Stimulated activated CD4-positive, alpha-beta T cell treated with anti-CD3 and anti-CD28 coated beads, Interleukin-15, amount 100 ng/mL, for 1 hour (primary cell): ENCODE measurements at regions not wholly inside any gene's neighbourhood (a gene's known extent, or its start where the extent isn't known, plus 50 kb on each side); places are given as distances from the start of the nearest gene placed in this dataset.
"Not testable (repeated sequence)": the region's sequence is repeated elsewhere in the genome, so short reads cannot be mapped to it uniquely, and the experiment has no call there.

Experiments used
- DNase-seq, 2 donors: peaks; one replicate each; pipeline ENCODE4 v3.0.0-alpha.2; 2020; ENCODE audit warnings: low read depth in 1 of 2, low spot score in 1 of 2

DNA sequence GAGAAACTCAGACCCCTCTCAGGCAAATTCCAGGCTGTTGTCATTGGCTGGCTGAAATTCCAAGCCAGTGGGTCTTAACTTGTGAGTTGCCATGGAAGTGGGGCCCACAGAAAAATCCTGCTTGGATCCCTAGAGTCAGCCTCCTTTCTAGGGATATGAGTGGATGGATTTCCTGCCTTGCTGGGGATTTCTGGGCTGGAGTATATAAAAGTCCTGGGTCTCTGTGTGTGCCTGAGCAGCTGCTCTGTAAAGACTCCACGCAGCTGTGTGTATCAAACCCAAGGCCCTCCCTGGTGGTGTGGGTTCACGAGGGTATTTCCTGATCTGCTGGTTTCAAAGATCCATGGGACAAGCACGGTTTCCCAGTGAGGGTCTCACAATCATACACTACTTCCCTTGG is 1077.1 kb downstream of the SLC16A7 start:
- DNase-seq: no peak

DNA sequence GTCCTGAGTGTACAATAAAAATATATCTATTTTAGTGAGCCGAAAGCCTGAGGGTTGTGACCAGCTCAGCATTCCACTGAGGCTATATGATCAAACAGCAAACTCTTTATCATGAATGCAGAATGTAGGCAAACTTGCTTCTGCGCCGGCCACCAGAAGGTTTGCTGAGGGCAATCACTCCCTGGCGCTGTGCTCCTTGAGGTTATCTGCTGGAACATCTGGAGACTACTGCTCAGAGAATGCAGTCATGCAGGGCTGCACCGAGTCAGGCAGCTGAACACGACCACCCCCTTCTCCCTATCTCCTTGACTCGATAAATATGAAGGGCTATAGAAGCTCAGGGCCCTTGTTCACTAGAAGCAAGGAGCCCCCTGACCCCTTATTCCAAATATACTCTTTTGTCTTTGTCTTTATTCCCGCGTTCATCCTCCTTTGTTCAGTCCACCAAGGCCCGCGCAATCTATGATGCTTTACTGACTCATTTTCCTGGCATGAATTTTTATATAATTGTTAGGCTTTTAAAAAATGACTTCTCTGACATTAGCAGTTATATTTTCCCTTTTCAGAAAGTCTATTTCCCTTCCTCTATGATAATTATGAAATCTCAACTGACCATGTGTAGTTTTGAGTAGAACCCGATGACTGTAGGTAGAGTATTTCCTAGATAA is 1089.3 kb downstream of the SLC16A7 start:
- no peak for DNase-seq

DNA sequence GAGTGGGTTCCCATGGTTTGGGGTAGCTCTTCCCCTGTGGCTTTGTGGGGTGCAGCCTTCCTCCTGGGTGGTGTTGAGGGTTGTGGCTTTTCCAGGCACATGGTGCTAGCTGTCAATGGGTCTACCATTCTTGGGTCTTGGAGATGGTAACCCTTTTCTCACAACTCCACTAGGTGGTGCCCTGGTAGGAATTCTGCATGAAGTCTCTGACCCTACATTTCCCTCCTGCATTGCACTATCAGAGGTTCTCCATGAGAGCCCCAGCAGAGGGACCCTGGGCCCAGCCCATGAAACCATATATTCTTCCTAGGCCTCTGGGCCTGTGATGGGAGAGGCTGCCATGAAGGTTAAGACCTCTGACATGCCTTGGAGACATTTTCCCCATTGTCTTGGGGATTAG is 1093.3 kb downstream of the SLC16A7 start:
- DNase-seq: no peak

DNA sequence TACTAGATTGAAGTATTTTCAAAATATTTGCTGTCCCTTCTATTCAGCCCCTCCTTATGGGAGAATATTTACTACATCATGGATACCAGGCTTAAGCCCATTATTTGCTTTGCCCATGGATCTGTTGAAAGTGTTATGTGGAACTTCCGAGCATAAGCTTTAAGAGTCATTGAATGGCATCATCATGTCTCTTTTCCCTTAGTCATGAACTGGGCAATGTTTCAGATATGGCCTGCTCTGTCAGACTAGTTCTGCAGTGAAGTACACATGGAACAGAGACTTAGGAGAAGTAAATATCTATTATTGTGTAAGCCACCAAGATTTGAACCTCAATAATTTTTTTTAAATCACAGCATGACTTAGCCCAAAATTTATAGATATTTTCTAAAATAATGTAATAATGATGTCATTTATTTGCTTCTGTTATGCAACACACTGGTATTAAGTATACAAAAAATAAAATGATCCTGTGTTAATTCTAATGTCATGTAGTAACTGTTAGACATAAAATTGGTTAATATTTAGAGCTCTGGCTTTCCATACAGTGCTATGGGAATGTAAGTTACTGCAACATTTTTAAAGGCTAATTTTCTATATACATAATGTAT is 1097.3 kb downstream of the SLC16A7 start:
- no peak for DNase-seq

DNA sequence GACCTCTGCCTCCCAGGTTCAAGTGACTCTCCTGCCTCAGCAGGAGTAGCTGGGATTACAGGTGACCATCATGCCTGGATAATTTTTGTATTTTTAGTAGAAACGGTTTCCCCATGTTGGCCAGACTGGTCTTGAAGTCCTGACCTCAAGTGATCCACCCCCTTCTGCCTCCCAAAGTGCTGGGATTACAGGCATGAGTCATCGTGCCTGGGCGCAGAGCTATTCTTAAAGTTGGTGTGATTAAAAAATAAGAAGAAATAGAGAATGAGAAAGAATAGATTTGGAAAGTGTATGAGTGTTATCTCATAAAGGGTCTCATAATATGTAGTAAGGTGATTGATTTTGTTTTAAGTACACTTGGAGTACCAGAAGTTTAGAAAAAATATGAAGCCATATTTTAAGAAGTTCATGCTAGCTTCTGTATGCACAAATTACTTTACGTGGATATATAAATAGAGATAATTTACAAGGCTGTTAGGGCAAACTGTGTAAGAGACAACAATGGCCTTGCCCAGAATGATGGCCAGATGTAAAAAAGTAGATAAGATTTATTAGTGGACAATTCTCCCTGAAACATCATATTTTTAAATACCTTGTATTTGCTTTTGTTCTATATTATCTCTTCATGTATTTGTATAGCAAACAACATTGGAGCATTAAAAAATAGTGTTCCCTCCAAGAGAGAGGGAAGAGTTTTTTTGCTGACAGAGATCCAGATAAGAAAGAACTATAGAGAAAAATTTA is 1108.5 kb downstream of the SLC16A7 start:
- DNase-seq: no peak

DNA sequence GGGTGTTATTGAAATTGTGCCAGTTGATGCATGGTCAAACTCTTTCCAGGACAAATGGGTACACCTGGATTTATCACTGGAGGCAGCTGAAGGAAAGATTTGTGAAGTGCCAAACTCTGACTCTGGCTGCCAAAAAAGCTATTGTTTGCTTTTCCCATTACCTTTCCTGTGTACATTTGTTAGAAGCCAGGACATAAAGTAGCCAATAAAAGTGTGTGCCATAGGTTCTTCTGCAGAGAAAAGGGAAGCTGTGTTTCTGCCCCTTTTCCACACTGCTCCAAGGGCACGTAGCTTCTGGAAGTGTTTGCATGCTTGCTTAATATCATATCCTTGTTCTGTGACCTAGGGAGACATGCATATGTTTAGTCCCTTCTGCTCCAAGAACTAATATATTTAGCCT is 1114.4 kb downstream of the SLC16A7 start:
- DNase-seq: no peak

DNA sequence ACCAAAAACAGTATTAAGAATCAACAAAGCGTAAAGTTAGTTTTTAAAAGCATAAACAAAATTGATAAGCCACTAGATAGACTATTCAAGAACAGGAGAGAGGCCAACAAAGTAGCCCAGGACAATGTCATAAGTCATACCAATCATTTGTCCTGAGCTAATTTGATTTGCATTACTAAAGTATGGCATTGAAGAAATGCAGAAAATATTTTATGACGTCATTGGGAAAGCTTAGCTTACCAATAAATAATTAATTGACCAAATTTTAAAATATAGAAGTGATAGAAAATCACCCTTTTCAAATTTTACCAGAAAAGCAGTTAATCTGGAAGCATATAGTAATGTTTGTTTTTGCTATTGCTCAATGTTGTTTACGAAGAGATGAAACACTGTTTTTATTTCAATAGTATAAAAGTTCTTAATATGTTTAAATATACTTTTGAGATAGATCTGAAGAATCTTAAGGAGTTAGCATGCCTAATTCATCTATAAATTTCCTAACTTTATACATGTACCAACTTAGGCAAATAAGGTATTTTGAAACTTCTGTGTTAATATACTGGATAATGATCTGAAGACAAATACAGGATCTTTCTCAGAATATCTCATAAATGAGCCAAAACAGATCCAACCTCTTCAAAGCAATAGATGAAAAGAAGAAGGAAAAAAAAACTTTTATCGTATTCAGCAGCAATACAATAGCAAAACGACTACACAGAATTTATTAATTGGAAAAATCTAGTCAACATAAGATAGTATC is 1118.5 kb downstream of the SLC16A7 start:
- DNase-seq: no peak

DNA sequence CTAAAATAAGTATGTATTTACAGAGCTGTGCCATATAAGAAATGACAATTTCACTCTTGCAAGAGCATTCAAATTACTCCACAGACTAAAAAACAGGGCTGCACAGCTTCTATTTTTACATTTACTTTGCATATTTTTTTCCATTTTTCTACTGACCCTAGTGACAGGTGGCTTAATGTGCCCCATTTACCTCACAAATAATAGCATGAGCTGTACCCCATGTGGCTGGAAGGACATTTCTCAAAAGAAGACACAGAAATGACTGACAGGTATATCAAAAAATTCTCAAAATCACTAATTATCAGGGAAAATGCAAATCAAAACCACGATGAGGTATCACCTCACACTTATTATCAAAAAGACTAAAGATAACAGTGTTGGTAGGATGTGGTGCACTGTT is 1128.6 kb downstream of the SLC16A7 start:
- no peak for DNase-seq

DNA sequence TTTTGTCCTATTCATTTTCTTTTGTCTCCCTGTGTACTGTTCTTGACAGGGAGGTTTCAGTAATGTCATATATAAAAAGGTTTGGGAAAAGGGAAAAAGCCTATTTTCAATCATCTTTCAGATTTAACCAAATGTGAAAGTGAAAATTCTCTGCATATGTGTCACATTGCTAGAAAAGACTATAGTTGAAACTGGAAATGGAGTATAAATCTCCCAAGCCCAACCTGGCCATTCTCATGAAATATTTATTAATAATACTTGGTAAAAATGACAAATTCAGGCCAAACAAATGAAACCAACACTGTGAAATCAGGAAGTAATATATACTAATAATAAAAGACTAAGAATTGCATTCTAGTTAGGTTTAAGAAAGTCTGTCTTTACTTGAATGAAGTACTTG is 1129.2 kb downstream of the SLC16A7 start:
- DNase-seq: no peak

DNA sequence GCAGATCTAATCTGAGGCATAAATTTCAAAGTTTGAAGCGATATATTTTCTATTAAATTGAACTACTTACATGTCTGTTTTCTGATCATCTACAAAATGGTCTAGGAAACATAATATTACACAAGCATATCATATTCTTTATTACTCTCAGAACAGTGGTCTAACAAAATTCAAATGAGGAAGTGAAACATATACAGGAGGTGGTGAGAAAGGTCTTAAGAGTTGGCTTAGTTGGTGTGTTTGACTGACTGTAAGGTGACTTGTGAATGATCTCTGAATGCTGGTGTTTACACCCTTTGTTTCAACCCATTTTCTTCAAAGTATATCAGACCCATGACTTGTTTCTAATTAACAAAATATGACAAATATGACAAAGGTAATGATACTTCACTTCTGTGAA is 1156.8 kb downstream of the SLC16A7 start:
- DNase-seq: no peak

DNA sequence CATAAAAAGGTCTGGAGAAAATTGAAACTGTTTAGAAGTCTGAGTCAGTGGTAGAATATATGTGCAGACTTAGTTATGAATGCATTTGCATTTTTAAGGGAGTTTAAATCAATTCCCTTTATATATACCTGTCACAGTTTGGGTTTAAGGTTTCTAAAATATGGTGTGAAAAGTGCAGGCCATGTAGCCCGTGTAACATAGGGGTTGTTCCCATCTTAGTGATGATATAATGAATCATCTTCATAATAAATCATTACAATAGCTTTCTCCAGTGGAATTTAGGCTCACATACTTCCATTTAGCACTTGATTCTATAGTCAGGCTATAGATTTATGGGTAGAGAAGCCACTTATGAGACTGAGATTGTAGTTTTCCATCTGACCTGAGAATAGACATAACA is 1162.4 kb downstream of the SLC16A7 start:
- DNase-seq: no peak

DNA sequence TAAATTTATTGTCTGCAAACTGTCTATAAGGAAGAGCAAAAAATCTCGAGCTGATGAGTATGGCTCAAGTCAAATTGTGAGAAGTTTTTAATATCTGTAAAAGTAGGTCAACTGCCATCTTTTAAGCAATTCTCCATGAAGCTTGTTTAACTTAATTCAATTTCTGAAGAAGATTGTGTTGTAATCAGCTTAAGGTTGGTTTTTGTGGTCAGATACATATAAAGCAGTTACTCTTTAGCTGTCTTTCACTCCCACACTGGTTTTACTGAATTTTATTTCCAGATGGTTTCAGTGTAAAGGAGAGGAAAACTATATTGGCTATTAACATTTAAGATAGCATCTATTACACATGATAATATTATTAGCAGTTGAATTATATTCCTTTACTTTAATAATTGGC is 1165.1 kb downstream of the SLC16A7 start:
- DNase-seq: no peak

DNA sequence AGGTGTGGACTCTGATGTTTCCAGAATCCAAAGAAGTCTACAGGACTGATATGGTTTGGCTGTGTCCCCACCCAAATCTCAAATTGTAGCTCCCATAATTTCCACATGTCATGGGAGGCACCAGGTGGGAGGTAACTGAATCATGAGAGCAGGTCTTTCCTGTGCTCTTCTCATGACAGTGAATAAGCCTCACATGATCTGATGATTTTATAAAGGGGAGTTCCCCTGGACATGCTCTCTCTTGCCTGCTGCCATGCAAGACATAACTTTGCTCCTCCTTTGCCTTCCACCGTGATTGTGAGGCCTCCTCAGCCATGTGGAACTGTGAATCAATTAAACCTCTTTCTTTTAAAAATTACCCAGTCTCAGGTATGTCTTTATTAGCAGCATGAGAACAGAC is 1205.3 kb downstream of the SLC16A7 start:
- not testable (repeated sequence) for DNase-seq

DNA sequence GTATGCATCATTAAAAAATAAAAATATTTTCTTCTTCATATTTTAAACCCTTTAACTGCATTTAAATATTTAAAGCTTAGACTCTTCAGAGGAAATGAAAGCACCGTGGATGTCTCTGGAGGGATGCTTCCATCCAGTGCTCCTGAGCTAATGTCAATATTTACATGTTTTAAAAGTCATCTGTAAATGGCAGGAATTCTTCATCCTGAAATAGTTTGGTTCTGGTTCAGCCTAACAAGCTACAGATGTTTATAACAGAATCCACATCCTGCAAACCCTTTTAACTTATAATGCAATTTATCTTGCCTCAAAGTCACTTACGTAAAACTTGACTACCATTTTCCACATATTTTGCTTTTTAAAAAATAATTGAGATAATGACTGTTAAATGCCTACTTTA is 1207.3 kb downstream of the SLC16A7 start:
- DNase-seq: no peak

DNA sequence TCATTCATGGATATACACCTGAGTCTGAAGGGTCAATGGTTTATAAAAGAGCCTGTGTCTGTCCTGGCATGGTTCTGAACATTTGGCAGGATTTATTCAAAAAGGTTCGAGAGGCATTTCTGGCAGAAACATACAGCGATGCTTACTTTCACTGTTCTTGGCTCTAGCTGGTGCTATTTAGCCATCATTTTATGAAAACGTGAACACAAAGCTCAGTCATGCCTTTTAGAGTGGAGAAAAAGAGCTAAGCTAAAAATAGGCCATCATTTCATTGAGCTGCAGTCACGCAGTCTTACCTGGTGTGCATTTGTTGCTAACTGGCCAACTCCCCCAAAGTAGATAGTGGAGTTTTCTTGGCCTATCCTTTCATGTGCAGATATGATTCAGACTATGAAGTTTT is 1209.5 kb downstream of the SLC16A7 start:
- no peak for DNase-seq

DNA sequence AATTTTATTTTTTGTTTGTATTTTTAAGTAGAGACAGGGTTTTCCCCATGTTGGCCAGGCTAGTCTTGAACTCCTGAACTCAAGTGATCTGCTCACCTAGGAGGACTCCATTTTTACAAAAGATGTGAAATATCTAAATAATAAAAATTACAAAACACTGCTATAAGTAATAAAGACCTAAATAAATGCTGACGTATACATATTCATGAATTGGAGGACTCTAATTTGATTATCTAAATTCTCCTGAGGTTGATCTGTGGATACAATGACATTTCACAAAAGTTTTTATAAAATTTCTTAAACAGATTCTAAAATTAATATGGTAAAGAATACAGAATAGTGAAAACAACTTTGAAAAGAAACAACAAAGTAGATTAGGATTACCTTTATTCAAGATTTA is 1224.0 kb downstream of the SLC16A7 start:
- no peak for DNase-seq

DNA sequence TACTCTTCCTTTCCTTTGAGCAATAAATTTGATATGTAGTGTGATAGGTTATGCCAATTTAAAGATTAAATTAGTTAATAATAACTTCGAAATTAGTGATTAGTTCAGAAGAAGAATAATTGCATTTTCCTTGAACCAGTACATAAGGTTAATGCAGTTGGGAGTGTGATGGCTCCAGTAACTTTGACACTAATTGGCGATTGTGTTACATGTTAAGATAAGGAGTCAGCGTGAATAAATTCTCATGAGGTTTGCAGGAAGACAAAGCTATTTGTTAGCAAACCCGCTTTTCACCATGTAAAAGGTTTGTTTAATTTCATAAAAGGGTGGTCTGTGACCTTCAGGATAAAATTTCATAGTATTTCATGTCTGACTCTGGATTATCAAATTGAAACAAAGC is 1226.8 kb downstream of the SLC16A7 start:
- no peak for DNase-seq

DNA sequence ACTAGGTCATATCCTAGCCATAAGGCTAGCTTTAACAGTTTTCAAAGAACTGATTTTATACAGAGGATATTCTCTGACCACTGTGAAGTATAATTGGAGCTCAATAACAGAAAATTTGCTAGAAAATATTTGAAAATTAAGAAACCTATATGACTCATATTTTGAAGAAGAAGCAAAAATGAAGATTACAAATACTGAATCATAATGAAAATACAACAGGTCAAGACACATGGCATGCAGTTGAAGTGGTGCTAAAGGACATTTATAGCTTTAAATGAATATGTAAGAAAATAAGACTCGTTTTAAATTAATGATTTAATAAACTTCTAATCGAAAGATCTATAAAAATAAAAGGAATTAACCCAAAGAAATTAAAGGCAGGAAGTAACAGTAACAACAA is 1234.6 kb downstream of the SLC16A7 start:
- DNase-seq: no peak

DNA sequence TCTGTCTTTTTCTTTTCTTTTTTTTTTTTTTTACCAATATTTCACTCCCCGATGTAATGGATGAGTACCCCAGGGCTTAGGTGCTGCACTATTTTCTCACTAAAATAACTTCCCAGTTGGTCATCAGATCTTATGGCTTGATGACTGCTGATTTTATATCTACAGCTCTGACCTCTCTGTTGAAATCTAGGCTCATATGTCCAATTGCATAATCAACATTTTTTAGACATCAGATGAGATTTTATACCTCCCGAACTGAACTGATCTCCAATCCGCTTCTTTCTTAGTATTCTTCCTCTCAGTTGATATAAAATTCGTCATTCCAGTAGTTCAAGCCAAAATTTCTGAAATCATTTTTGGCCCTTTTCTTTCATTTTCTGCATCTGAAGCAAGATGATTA is 1236.5 kb downstream of the SLC16A7 start:
- no peak for DNase-seq

DNA sequence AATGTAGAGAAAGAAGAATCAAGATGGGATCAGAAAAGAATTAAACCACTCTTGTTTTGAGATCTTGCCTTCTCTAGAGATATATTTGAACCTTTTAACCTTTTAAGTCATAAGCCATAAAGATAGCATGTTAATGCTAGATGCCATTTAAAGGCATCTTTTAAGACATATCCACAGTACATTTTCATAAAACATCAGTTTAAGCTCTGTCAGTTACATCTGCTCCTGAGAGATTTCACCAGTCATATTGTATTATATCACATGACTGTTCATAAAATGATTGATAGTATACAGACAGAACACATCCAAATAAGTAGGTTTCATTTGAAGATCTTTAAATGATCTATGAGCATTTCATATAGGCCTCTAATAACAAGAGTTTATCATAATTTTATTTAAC is 1238.5 kb downstream of the SLC16A7 start:
- no peak for DNase-seq

DNA sequence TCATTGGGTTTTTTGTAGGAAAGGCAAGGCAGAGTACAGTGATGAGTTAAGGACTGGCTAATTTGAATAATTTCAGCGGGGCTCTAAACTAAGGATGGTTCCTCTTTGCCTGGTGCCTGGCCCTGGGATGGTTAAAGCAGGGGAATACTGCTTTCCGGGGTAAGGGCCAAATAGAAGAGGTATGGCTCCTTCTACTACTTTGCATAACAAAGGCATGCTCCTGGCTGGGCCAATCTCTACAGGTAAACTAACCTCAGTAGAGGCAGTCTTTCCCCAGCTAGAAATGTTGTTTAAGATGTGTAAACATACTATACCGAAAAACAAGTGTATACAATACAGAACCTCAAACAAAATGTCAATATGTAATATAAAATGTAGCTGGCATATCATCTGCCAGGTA is 1239.0 kb downstream of the SLC16A7 start:
- no peak for DNase-seq

DNA sequence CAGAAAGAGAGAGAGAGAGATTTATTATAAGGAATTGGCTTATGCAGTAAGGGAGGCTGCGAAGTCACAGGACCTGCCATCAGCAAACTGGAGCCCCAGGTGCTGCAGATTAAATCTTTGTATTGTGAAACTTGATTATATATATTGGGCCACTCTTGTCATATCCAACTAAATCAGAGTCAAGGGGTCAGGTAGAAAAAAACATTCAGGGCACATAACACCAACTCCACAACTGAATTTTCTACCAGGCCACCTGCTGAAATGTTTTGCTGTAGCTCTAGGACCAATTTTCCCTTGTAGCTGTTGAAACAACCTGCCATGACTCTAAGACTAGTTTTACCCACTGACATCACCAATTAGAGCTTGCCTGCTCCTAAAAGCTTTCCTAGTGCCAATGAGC is 1240.8 kb downstream of the SLC16A7 start:
- DNase-seq: no peak
